ENCODE measurements at regions not wholly inside any gene's neighbourhood (a gene's known extent, or its start where the extent isn't known, plus 50 kb on each side); places are given as distances from the start of the nearest gene placed in this dataset.

DNA sequence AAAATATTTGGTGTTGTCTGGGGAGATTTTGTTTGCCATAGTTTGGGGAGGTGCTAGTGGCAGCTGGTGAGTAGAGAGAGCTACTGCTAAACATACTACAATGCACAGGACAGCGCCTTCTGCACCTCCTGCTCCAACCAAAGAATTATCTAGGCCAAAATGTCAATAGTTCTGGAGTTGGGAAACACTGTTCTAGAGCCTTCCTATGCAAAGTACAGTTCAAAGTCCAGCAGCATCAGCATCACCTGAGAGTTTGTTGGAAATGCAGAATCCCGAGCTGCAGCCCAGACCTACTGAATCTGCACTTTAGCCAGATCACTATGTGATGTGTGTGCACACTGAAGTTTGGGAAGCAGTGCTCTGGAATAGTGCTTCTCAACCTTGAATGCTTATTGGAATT, 290.7 kb downstream of the TCF7L2 start:
- no peaks in the 10 kb centered on the region for H3K36me3 Mint-ChIP-seq (ENCODE audit: insufficient read depth)
- peaks cover 6% of the 10 kb centered on the region for H3K27me3 Mint-ChIP-seq (ENCODE audit: low read depth)
- ATAC-seq, result no peak
- H3K4me1 Mint-ChIP-seq (ENCODE audit: low read depth), result peaks cover 2% of the 10 kb centered on the region
- H3K9me3 Mint-ChIP-seq, result no peaks in the 10 kb centered on the region
- no peak overlapping the region for H3K4me3 Mint-ChIP-seq
- no peak for DNase-seq

GRCh38 chr10:113241599-113242360, 291.7 kb downstream of the TCF7L2 start:
- H3K4me3 Mint-ChIP-seq, result no peak overlapping the region
- DNase-seq (no peak), ATAC-seq (no peak)
- H3K9me3 Mint-ChIP-seq, result no peaks in the 10 kb centered on the region
- peaks cover 10% of the 10 kb centered on the region for H3K27me3 Mint-ChIP-seq (ENCODE audit: low read depth)
- no peaks in the 10 kb centered on the region for H3K36me3 Mint-ChIP-seq (ENCODE audit: insufficient read depth)
- peaks cover 2% of the 10 kb centered on the region for H3K4me1 Mint-ChIP-seq (ENCODE audit: low read depth)

DNA sequence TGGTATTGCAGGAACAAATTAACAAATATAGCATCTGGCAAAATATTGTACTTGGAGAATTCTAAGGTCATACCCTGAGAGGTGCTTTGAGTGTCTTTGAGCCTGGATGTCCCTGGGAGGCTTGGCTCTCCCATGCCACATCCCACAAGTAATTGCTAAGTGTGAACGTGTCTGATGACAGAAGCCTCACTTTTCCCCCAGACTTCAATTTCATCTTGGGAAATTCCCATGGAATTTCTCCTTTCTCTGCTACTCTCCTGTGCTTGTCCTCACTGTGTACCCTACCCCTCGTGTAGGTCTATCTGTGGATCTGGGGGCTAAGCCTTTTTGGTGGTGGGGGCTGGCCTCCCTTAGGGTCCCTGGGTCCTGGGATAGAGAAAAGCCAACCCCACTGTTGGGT, 293.3 kb downstream of the TCF7L2 start:
- ATAC-seq, result no peak
- H3K27me3 Mint-ChIP-seq (ENCODE audit: low read depth), result peaks cover 12% of the 10 kb centered on the region
- H3K36me3 Mint-ChIP-seq (ENCODE audit: insufficient read depth), result no peaks in the 10 kb centered on the region
- no peaks in the 10 kb centered on the region for H3K9me3 Mint-ChIP-seq
- no peak for DNase-seq
- H3K4me1 Mint-ChIP-seq (ENCODE audit: low read depth), result peaks cover 2% of the 10 kb centered on the region
- no peak overlapping the region for H3K4me3 Mint-ChIP-seq

GRCh38 chr10:113244750-113245149, 294.7 kb downstream of the TCF7L2 start:
- Mint-ChIP-seq H3K9me3 (no peaks in the 10 kb centered on the region), H3K4me3 (no peak overlapping the region), H3K27me3 (ENCODE audit: low read depth) (peaks cover 12% of the 10 kb centered on the region), H3K36me3 (ENCODE audit: insufficient read depth) (no peaks in the 10 kb centered on the region), H3K4me1 (ENCODE audit: low read depth) (peaks cover 2% of the 10 kb centered on the region)
- ATAC-seq (no peak), DNase-seq (no peak)

- no peak for DNase-seq
- no peak for ATAC-seq
- H3K4me3 Mint-ChIP-seq, result no peak overlapping the region
- H3K9me3 Mint-ChIP-seq, result no peaks in the 10 kb centered on the region
- H3K4me1 Mint-ChIP-seq (ENCODE audit: low read depth), result peaks cover 2% of the 10 kb centered on the region
- H3K27me3 Mint-ChIP-seq (ENCODE audit: low read depth), result peaks cover 12% of the 10 kb centered on the region
- H3K36me3 Mint-ChIP-seq (ENCODE audit: insufficient read depth), result no peaks in the 10 kb centered on the region
Measured at GRCh38 chr10:113245286-113245685, 295.2 kb downstream of the TCF7L2 start.

DNA sequence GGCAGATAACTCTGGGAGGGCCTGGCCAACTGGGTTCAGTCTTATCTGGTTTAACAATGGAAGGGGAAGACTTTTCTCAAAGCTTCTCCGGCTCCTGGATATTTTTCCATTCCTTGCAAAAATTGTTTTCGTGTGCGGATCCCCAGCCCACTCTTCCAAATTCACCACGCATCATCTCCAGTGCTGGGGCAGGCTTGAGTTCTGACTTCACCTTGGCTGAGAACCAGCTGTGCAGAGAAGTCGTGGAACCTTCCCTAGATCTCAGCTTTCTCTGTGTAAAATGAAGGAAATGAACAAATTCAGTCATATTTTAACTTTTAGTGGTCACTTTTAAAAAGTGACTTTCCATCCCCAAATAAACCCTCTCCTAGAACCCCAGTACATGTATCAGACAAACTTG, 297.0 kb downstream of the TCF7L2 start:
- DNase-seq (no peak), ATAC-seq (no peak)
- H3K4me3 Mint-ChIP-seq, result no peak overlapping the region
- H3K4me1 Mint-ChIP-seq (ENCODE audit: low read depth), result peaks cover 1% of the 10 kb centered on the region
- H3K27me3 Mint-ChIP-seq (ENCODE audit: low read depth), result peaks cover 12% of the 10 kb centered on the region
- no peaks in the 10 kb centered on the region for H3K9me3 Mint-ChIP-seq
- no peaks in the 10 kb centered on the region for H3K36me3 Mint-ChIP-seq (ENCODE audit: insufficient read depth)

DNA sequence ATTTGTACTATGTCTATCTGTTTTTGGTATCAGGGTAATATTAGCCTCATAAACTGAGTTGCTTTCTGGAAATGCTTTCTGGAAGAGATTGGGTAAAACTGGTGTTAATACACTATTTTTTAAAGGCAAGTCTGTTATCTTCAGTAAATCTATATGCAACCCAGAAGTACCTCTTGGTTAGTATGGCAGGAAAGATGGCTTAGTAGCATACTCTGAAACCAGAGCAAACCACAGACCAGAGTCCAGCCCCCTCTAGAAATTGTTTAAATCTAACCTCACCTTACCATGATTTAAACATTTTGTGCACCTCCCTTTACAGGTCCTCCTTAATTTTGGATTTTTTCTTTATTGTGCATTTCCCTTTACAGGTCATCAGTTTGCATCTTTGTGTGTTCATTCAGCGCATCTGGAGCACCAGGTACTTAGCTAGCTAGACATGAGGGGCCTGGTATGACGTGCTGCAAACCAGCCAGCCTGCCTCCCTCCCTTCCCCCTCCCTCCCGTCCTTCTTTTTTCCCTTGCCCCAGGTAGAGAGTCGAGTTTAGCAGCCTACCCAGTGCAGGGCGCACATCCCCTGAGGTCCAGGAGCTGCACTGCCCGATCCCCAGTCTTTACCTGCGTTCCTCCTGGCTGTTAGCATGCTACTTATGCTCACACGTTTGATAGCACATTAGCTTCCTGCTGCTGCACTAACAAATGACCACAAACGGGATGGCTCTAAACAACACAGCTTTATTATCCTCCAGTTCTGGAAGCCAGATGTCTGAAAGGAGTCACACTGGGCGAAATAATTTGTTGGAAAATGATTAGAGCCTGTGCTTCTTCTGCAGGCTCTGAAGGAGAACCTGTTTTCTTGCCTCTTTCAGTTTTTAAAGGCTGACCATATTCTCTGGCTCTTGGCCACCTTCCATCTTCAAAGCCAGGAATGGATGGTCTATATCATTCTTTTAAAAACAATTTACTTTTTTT, 299.9 kb upstream of the HABP2 start:
- Mint-ChIP-seq H3K36me3 (ENCODE audit: insufficient read depth) (no peaks in the 10 kb centered on the region), H3K9me3 (no peaks in the 10 kb centered on the region), H3K4me3 (no peak overlapping the region), H3K4me1 (ENCODE audit: low read depth) (no peaks in the 10 kb centered on the region), H3K27me3 (ENCODE audit: low read depth) (peaks cover 3% of the 10 kb centered on the region)
- DNase-seq (no peak), ATAC-seq (no peak)

GRCh38 chr10:113259576-113260226, 293.2 kb upstream of the HABP2 start:
- no peak overlapping the region for H3K4me3 Mint-ChIP-seq
- H3K36me3 Mint-ChIP-seq (ENCODE audit: insufficient read depth), result no peaks in the 10 kb centered on the region
- no peaks in the 10 kb centered on the region for H3K4me1 Mint-ChIP-seq (ENCODE audit: low read depth)
- ATAC-seq, result no peak
- peaks cover 20% of the 10 kb centered on the region for H3K27me3 Mint-ChIP-seq (ENCODE audit: low read depth)
- H3K9me3 Mint-ChIP-seq, result no peaks in the 10 kb centered on the region
- no peak for DNase-seq

DNA sequence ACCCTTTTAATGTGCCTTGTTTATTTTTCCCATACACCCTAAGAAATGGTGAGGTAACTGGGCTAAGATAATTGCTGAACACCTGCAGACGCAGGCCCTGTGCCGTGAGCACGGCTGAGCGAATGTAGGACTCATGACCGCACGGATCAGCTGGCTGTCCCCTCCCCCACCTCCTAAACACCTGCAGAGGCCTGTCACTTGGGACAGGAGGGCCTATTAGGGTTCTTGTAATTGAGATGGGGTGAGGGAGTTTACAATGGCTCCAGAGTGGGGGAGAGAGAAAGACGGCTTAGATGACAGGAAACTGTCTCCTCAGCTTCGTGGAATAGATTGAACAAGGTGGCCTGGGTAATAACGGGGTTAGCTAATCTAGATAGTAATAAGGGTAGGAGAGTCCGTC, 291.7 kb upstream of the HABP2 start:
- DNase-seq (no peak), ATAC-seq (no peak)
- Mint-ChIP-seq H3K4me1 (ENCODE audit: low read depth) (no peaks in the 10 kb centered on the region), H3K27me3 (ENCODE audit: low read depth) (peaks cover 22% of the 10 kb centered on the region), H3K9me3 (no peaks in the 10 kb centered on the region), H3K4me3 (no peak overlapping the region), H3K36me3 (ENCODE audit: insufficient read depth) (no peaks in the 10 kb centered on the region)

DNA sequence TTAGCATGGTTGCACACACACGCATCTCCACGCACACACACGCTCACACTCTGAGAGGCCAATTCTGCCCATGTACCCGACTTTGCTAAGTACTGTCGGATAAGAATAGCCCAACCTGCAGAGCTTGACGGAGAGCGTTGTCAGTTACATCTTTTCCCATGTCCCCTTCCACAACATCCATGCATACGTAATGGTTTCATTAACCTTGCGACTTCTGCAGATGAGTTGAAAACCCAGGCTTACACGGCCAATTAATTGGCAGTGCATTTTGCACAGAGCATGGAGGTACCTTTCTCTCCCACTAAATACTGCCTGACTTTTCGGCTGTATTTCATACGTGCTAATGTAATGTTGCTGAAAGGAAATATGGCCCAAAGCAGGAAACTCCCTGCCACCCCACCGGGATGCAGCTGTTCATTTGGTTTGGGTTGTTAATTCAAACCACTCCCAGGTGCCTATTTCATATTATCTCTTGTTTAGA, 291.2 kb upstream of the HABP2 start:
- Mint-ChIP-seq H3K36me3 (ENCODE audit: insufficient read depth) (no peaks in the 10 kb centered on the region), H3K9me3 (no peaks in the 10 kb centered on the region), H3K27me3 (ENCODE audit: low read depth) (peaks cover 22% of the 10 kb centered on the region), H3K4me3 (no peak overlapping the region), H3K4me1 (ENCODE audit: low read depth) (no peaks in the 10 kb centered on the region)
- DNase-seq, result no peak
- no peak for ATAC-seq

GRCh38 chr10:113263056-113263455, 289.8 kb upstream of the HABP2 start:
- Mint-ChIP-seq H3K9me3 (no peaks in the 10 kb centered on the region), H3K36me3 (ENCODE audit: insufficient read depth) (no peaks in the 10 kb centered on the region), H3K4me3 (no peak overlapping the region), H3K4me1 (ENCODE audit: low read depth) (no peaks in the 10 kb centered on the region), H3K27me3 (ENCODE audit: low read depth) (peaks cover 20% of the 10 kb centered on the region)
- ATAC-seq (no peak), DNase-seq (no peak)

GRCh38 chr10:113264333-113265131, 288.3 kb upstream of the HABP2 start:
- DNase-seq (no peak), ATAC-seq (no peak)
- peaks cover 17% of the 10 kb centered on the region for H3K27me3 Mint-ChIP-seq (ENCODE audit: low read depth)

DNA sequence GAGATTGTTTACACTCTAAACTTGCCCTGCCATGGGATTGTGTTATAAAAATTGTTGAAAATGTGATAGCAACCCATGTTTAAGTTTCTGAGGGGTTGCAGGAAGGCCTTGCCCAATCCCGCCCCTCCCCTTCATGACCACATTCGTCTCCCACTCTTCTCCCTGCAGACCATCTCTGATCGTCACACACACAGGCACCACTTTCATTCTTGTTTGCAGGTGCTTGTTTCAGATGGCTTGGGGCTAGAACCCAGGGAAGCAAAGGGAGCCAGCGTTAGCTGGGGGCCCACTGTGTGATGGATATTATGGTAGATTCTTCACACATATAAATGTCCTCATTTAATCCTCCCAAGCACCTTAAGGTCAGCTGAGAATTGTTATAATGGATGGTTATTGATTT, 286.7 kb upstream of the HABP2 start:
- no peak for ATAC-seq
- no peak overlapping the region for H3K4me3 Mint-ChIP-seq
- H3K9me3 Mint-ChIP-seq, result no peaks in the 10 kb centered on the region
- DNase-seq, result no peak
- no peaks in the 10 kb centered on the region for H3K4me1 Mint-ChIP-seq (ENCODE audit: low read depth)
- H3K27me3 Mint-ChIP-seq (ENCODE audit: low read depth), result peaks cover 15% of the 10 kb centered on the region
- H3K36me3 Mint-ChIP-seq (ENCODE audit: insufficient read depth), result no peaks in the 10 kb centered on the region

More at GRCh38 chr10:113264333-113265131, 288.3 kb upstream of the HABP2 start:
- Mint-ChIP-seq H3K4me1 (ENCODE audit: low read depth) (no peaks in the 10 kb centered on the region), H3K36me3 (ENCODE audit: insufficient read depth) (no peaks in the 10 kb centered on the region), H3K9me3 (no peaks in the 10 kb centered on the region), H3K4me3 (no peak overlapping the region)

All from activated T-cell treated with anti-CD3 and anti-CD28 coated beads, Interleukin-2, amount 50 U/mL, for 4 hours (primary cell).